NCI-H748 (cell line): ENCODE measurements at regions not wholly inside any gene's neighbourhood (a gene's known extent, or its start where the extent isn't known, plus 50 kb on each side); places are given as distances from the start of the nearest gene placed in this dataset.
A peak's percentile ranks its signal among the peaks of the same experiment; 100 is the strongest.

Experiments
- DNase-seq: peaks from one replicate; lab custom pipeline; 2025; ENCODE audit not compliant: unreplicated experiment; lab: John Stamatoyannopoulos, UW

GRCh38 chr14:104448321-104448720 is 131.2 kb upstream of the C14orf180 start:
- no peak for DNase-seq

- no peak for DNase-seq
These were observed 130.8 kb upstream of the C14orf180 start for GRCh38 chr14:104448721-104449120.

GRCh38 chr14:104450811-104451401 is 128.7 kb upstream of the C14orf180 start:
- no peak for DNase-seq

- DNase-seq, result no peak
These were observed 128.1 kb upstream of the C14orf180 start for GRCh38 chr14:104451474-104451873.

- DNase-seq, result no peak
These were observed 120.7 kb upstream of the C14orf180 start for GRCh38 chr14:104458845-104459244.

- no peak for DNase-seq
These were observed 118.5 kb upstream of the C14orf180 start for GRCh38 chr14:104460791-104461651.

- DNase-seq, result peak; percentile 71
These were observed 117.7 kb upstream of the C14orf180 start for GRCh38 chr14:104461676-104462449.

- no peak for DNase-seq
These were observed 116.6 kb upstream of the C14orf180 start for GRCh38 chr14:104462651-104463630.

- no peak for DNase-seq
These were observed 114.7 kb upstream of the C14orf180 start for GRCh38 chr14:104464907-104465306.

- DNase-seq, result no peak
These were observed 113.8 kb upstream of the C14orf180 start for GRCh38 chr14:104465482-104466390.

GRCh38 chr14:104467236-104467635 is 112.3 kb upstream of the C14orf180 start:
- no peak for DNase-seq

- DNase-seq, result no peak
These were observed 111.9 kb upstream of the C14orf180 start for GRCh38 chr14:104467641-104468040.

GRCh38 chr14:104469591-104469990 is 110.0 kb upstream of the C14orf180 start:
- DNase-seq, result no peak

GRCh38 chr14:104470588-104470987 is 109.0 kb upstream of the C14orf180 start:
- DNase-seq, result no peak

GRCh38 chr14:104471114-104471513 is 108.5 kb upstream of the C14orf180 start:
- no peak for DNase-seq

GRCh38 chr14:104472073-104472472 is 107.5 kb upstream of the C14orf180 start:
- no peak for DNase-seq

- DNase-seq, result no peak
These were observed 106.9 kb upstream of the C14orf180 start for GRCh38 chr14:104472536-104473243.

- DNase-seq, result no peak
These were observed 106.4 kb upstream of the C14orf180 start for GRCh38 chr14:104473244-104473565.
